ENCODE measurements at regions not wholly inside any gene's neighbourhood (a gene's known extent, or its start where the extent isn't known, plus 50 kb on each side); places are given as distances from the start of the nearest gene placed in this dataset.
"Not testable (repeated sequence)": the region's sequence is repeated elsewhere in the genome, so short reads cannot be mapped to it uniquely, and the experiment has no call there.

GRCh38 chr2:129193961-129194360, 785.5 kb upstream of the RAB6C start:
- no peak for TF ChIP-seq GABPA (IDR thresholded peaks at IDR 0.05; ENCODE audit: low read depth)
- no peak for TF ChIP-seq CTCF (IDR thresholded peaks at IDR 0.05; ENCODE audit: insufficient read depth, low read length)

GRCh38 chr2:129199501-129199900, 780.0 kb upstream of the RAB6C start:
- no peak; the same call in 1 of the 2 replicates for TF ChIP-seq SPI1 (IDR thresholded peaks at IDR 0.05; ENCODE audit: borderline replicate concordance, low read depth)
- no peak for TF ChIP-seq POLR2AphosphoS5 (IDR thresholded peaks at IDR 0.05; ENCODE audit: low read depth)
- no peak for TF ChIP-seq GABPA (IDR thresholded peaks at IDR 0.05; ENCODE audit: low read depth)
- no peak for TF ChIP-seq CTCF (IDR thresholded peaks at IDR 0.05; ENCODE audit: insufficient read depth, low read length)
- TF ChIP-seq REST (IDR thresholded peaks at IDR 0.05; ENCODE audit: insufficient replicate concordance, low read depth) = no peak
- Histone ChIP-seq H3K4me3 (replicated peaks; ENCODE audit: insufficient read depth, low read length) (no peak overlapping the region), H3K27me3 (ENCODE audit: insufficient read depth, poor library complexity, severe bottlenecking) (no peaks in the 10 kb centered on the region), H3K27ac (replicated peaks) (no peak overlapping the region)
- no peak for DNase-seq (ENCODE audit: low read depth in 1 of 2, low spot score in 1 of 2)

More at GRCh38 chr2:129193961-129194360, 785.5 kb upstream of the RAB6C start:
- H3K27ac ChIP-seq (replicated peaks) = no peak overlapping the region
- peaks cover 3% of the 10 kb centered on the region for H3K27me3 ChIP-seq (ENCODE audit: insufficient read depth, poor library complexity, severe bottlenecking)
- DNase-seq (ENCODE audit: low read depth in 1 of 2, low spot score in 1 of 2) = no peak
- no peak overlapping the region for H3K4me3 ChIP-seq (replicated peaks; ENCODE audit: insufficient read depth, low read length)

- no peak for DNase-seq (ENCODE audit: low read depth in 1 of 2, low spot score in 1 of 2)
- TF ChIP-seq CTCF (IDR thresholded peaks at IDR 0.05; ENCODE audit: insufficient read depth, low read length) = no peak
- no peak for TF ChIP-seq SPI1 (IDR thresholded peaks at IDR 0.05; ENCODE audit: borderline replicate concordance, low read depth)
- TF ChIP-seq GABPA (IDR thresholded peaks at IDR 0.05; ENCODE audit: low read depth) = no peak
- no peak for TF ChIP-seq REST (IDR thresholded peaks at IDR 0.05; ENCODE audit: insufficient replicate concordance, low read depth)
- Histone ChIP-seq H3K27ac (replicated peaks) (no peak overlapping the region), H3K4me3 (replicated peaks; ENCODE audit: insufficient read depth, low read length) (no peak overlapping the region), H3K27me3 (ENCODE audit: insufficient read depth, poor library complexity, severe bottlenecking) (no peaks in the 10 kb centered on the region)
Observed at GRCh38 chr2:129201696-129202095, 777.8 kb upstream of the RAB6C start.

- no peak for DNase-seq (ENCODE audit: low read depth in 1 of 2, low spot score in 1 of 2)
- Histone ChIP-seq H3K27ac (replicated peaks) (no peak overlapping the region), H3K4me3 (replicated peaks; ENCODE audit: insufficient read depth, low read length) (no peak overlapping the region), H3K27me3 (ENCODE audit: insufficient read depth, poor library complexity, severe bottlenecking) (no peaks in the 10 kb centered on the region)
- TF ChIP-seq GABPA (IDR thresholded peaks at IDR 0.05; ENCODE audit: low read depth) = no peak
- TF ChIP-seq SPI1 (IDR thresholded peaks at IDR 0.05; ENCODE audit: borderline replicate concordance, low read depth) = no peak
- no peak for TF ChIP-seq REST (IDR thresholded peaks at IDR 0.05; ENCODE audit: insufficient replicate concordance, low read depth)
- no peak for TF ChIP-seq CTCF (IDR thresholded peaks at IDR 0.05; ENCODE audit: insufficient read depth, low read length)
- TF ChIP-seq POLR2AphosphoS5 (IDR thresholded peaks at IDR 0.05; ENCODE audit: low read depth) = no peak
Observed at GRCh38 chr2:129203331-129203730, 776.1 kb upstream of the RAB6C start.

GRCh38 chr2:129204581-129204980, 774.9 kb upstream of the RAB6C start:
- not testable (repeated sequence) for H3K27me3 ChIP-seq (ENCODE audit: insufficient read depth, poor library complexity, severe bottlenecking); H3K27ac ChIP-seq (replicated peaks); H3K4me3 ChIP-seq (replicated peaks; ENCODE audit: insufficient read depth, low read length); DNase-seq (ENCODE audit: low read depth in 1 of 2, low spot score in 1 of 2)

Data from HL-60 (cell line).